WTC11 (cell line): ENCODE measurements at regions not wholly inside any gene's neighbourhood (a gene's known extent, or its start where the extent isn't known, plus 50 kb on each side); places are given as distances from the start of the nearest gene placed in this dataset.

Source experiments
- HMGA2 ChIP-seq: fragments of 250-450 bp; sonication (Bioruptor Pico); IDR thresholded peaks from 2 replicates; pipeline ENCODE4 v1.4.0; 2021; ENCODE audit warnings: mild to moderate bottlenecking, moderate library complexity
- ZNF423 ChIP-seq: fragments of 250-450 bp; sonication (Bioruptor Pico); IDR thresholded peaks from 2 replicates; pipeline ENCODE4 v2.1.2; 2022; ENCODE audit warnings: mild to moderate bottlenecking, moderate library complexity
- TF ChIP-seq, protein P1 (sequence below): fragments of 200-600 bp; IDR thresholded peaks from 2 replicates; pipeline ENCODE4 v1.8.0; 2022; ENCODE audit warnings: antibody characterized with exemption
- TF ChIP-seq, protein P2 (sequence below): sonication (generic); formaldehyde crosslinking; IDR thresholded peaks from 2 replicates; pipeline ENCODE4 v1.8.0; 2022; ENCODE audit warnings: mild to moderate bottlenecking, missing genetic modification reagents
- TF ChIP-seq, protein P3 (sequence below): sonication (generic); formaldehyde crosslinking; IDR thresholded peaks from 2 replicates; pipeline ENCODE4 v1.8.0; 2022; ENCODE audit warnings: mild to moderate bottlenecking, missing genetic modification reagents
- TF ChIP-seq, protein P4 (sequence below): sonication (generic); formaldehyde crosslinking; conservative IDR thresholded peaks from 2 replicates; pipeline ENCODE4 v1.8.1; 2022; ENCODE audit warnings: mild to moderate bottlenecking, missing genetic modification reagents

DNA sequence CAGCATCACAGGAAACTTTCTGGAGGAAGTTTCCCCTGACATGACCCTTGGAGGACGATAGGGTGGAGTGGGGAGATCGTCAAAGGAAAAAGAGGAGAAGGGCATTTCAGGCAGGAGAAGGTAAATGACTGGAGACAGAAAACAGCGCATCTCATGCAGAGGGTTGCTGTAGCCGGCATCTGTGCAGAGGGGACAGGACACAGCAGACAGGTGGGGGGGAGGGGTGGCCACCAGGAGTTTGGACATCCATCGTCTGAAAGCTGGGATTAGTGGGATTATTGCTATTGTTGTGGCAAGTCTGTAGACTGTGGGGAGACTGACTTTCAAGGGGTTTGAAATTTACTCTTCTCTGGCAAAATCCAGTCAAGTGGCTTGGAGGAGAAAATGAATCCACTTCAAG is 463.9 kb downstream of the OMA1 start:
- TF ChIP-seq, protein P1, sequence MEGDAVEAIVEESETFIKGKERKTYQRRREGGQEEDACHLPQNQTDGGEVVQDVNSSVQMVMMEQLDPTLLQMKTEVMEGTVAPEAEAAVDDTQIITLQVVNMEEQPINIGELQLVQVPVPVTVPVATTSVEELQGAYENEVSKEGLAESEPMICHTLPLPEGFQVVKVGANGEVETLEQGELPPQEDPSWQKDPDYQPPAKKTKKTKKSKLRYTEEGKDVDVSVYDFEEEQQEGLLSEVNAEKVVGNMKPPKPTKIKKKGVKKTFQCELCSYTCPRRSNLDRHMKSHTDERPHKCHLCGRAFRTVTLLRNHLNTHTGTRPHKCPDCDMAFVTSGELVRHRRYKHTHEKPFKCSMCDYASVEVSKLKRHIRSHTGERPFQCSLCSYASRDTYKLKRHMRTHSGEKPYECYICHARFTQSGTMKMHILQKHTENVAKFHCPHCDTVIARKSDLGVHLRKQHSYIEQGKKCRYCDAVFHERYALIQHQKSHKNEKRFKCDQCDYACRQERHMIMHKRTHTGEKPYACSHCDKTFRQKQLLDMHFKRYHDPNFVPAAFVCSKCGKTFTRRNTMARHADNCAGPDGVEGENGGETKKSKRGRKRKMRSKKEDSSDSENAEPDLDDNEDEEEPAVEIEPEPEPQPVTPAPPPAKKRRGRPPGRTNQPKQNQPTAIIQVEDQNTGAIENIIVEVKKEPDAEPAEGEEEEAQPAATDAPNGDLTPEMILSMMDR: no peak
- TF ChIP-seq, protein P2, sequence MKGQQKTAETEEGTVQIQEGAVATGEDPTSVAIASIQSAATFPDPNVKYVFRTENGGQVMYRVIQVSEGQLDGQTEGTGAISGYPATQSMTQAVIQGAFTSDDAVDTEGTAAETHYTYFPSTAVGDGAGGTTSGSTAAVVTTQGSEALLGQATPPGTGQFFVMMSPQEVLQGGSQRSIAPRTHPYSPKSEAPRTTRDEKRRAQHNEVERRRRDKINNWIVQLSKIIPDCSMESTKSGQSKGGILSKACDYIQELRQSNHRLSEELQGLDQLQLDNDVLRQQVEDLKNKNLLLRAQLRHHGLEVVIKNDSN (CRISPR knock-in tag): no peak
- TF ChIP-seq, protein P3, sequence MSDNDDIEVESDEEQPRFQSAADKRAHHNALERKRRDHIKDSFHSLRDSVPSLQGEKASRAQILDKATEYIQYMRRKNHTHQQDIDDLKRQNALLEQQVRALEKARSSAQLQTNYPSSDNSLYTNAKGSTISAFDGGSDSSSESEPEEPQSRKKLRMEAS (CRISPR knock-in tag): no peak
- TF ChIP-seq, protein P4, sequence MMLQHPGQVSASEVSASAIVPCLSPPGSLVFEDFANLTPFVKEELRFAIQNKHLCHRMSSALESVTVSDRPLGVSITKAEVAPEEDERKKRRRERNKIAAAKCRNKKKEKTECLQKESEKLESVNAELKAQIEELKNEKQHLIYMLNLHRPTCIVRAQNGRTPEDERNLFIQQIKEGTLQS (CRISPR knock-in tag): no peak
- TF ChIP-seq ZNF423 (CRISPR knock-in tag) (no peak), HMGA2 (CRISPR knock-in tag) (no peak)
